GM19238 (cell line): ENCODE measurements at regions not wholly inside any gene's neighbourhood (a gene's known extent, or its start where the extent isn't known, plus 50 kb on each side); places are given as distances from the start of the nearest gene placed in this dataset.

Experiments used
- DNase-seq: peaks from one replicate; pipeline ENCODE4 v3.0.0; 2011; ENCODE audit warnings: low spot score; ENCODE audit not compliant: insufficient read length

DNA sequence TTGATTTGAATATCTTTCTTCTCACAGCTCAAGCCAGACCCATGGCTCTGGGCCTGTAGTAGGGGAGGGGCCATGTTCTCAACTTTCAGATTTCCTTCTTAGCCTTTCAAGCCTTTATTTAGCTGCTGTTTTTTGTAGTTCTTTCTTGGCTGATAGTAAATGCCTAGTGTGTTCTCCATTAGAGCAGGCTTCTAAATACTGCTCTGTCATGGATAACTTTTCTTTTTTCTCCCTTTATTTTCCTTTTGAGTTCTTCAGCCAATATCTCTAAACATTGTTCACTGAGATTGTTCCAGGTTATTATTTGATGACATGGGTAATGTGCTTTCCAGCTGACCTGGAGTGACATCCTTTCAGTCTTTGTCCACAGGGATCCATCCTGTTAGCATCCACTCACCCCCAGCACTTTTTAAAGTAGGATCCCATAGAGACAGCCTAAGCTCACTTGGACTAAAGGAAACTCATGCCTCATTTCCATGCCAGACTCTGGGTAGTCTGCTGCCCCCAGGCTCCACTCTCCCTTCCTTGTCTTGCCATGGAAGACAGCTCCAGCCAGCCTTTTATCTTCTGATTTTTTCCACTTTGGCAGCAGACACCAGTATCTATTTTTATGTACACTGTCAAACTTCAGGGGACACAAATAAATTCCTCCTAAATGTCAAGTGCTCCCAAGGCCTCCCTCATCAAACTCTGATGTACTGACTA, 645.6 kb downstream of the RNF144B start:
- no peak for DNase-seq

GRCh38 chr6:19033683-19034082, 646.5 kb downstream of the RNF144B start:
- no peak for DNase-seq

- no peak for DNase-seq
Observed at GRCh38 chr6:19034986-19035385, 647.8 kb downstream of the RNF144B start.

DNA sequence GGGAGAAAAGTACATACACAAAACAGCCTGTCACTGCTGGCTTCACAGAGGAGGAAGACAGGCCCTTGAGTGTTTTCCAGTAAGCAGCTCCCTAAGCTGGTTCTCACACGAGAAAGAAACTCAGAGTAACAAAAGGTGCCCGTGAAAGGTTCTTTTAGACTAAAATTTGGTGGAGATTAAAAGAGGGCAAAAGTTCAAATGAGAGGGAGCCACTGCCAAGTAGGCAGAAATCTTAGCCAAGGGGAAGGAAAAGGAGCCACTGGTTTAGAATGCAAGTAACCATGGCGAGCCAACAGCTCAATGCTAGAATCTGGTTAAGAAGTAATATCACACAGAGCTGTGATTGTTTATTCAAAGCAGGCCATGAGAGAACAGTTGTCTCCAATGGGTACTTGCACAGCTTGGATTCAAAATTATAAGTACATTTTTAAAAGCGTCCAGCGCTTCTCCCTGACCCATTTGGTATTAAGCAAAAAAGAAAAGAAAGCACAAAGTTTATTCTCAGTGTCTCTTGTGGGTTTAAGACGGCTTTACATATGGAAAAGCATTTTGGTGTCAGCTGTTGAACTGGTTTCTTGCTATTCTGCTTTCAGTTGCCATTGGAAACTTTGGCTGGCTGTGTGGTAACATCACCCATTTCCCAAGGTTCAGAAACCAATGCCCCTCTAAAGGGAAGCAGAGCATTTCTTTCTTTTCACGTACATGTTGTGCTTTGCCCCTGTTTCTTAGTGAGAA, 648.5 kb downstream of the RNF144B start:
- DNase-seq: no peak

DNA sequence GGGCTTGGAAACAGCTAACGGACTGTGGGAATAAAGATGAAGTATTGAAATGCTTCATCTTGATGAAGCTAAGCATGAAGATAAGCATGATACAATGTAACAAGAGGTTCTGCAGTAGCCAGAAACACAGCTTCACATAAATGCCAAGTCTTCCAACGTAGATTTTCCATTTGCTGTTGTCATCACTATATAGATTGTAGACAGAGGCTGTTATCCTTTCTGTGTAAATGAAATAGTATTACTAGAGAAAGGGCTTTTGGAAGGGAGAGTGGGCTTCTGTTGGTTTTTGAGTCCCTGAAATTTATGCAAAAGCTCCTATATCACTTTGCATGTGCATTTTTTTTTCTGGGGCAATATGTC, 649.0 kb downstream of the RNF144B start:
- DNase-seq: no peak

- no peak for DNase-seq
Observed at GRCh38 chr6:19037607-19038006, 650.5 kb downstream of the RNF144B start.

- DNase-seq: no peak
Observed at GRCh38 chr6:19039287-19039686, 652.1 kb downstream of the RNF144B start.

- DNase-seq: no peak
Observed at GRCh38 chr6:19041906-19042305, 654.8 kb downstream of the RNF144B start.

GRCh38 chr6:19042420-19042819, 655.3 kb downstream of the RNF144B start:
- no peak for DNase-seq

GRCh38 chr6:19050765-19051164, 663.6 kb downstream of the RNF144B start:
- no peak for DNase-seq

- DNase-seq: no peak
Observed at GRCh38 chr6:19052219-19052618, 665.1 kb downstream of the RNF144B start.

DNA sequence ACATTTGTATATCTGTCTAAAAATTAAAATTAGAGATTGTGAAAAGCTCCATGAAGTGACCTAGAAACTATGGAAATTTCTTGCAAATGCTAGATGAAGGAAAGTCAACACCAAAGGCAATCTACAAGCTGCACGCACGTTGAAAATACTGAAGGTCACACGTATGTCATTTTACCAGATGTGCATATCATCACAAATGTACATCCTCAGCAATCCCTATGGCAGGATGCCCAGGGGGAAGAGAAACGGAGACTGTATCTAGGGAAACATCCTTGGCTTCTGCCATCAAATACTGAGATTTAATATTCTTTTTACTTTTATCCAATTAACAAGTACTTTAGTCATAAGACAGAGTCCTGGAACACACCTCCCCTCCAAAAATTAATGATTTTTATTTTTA, 672.0 kb downstream of the RNF144B start:
- DNase-seq: no peak

DNA sequence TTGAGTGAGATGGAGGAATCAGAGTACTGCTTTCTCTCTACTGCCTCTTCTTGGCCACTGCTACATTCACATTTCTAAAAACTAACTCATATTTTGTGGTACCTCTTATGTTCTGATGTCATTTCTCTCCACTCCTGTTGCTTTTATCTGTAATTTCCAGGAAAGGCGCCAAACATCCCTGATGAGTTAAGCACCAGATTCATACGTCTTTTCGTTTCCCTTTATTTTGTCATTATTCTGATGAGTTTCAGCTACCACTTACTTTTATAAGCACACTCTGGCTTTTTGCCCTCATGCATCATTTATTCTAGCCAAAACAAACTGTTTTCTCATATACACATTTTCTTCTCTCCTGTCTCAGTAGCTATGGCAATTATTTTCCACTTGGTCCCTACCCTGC, 680.0 kb downstream of the RNF144B start:
- no peak for DNase-seq

DNA sequence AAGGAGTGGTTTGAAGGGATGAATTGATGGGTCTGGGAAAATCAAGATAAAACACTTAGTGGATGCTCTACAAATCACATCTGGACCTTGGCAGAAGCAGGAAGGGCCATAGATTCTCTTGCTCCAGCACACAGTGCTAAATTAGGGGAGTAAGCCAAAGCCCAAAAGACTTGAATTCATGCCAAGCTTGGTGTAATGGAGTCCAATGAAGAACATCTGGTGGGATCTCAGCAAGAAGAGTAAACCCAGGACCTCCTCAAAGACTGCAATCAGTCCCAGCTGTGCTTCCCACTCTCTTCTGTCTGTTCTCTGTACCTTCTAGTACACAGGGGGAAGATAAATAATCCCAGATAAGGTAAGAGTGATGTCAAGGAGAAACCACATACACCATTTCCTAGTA, 683.4 kb downstream of the RNF144B start:
- no peak for DNase-seq

GRCh38 chr6:19083801-19084200, 696.7 kb downstream of the RNF144B start:
- no peak for DNase-seq

GRCh38 chr6:19086480-19086879, 699.3 kb downstream of the RNF144B start:
- no peak for DNase-seq

- no peak for DNase-seq
Observed at GRCh38 chr6:19087296-19087695, 700.1 kb downstream of the RNF144B start.

DNA sequence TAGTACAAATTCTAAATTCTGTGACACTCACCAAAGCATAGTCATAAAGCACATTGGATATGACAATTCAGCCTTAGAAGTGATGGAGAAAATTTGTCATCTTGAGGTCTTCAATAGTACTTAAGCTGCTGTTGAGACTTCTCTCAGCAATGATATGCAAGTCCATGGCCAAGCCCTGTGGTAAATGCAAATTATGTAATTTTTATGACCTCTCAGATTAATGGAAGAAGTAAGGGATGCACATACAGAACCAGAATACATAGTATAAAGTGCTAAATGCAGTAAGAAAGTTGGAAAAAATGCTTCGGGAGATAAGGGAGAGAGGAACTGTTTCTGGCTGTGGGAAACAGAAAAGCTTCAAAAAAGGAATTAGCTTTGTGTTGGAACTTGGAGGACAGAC, 700.7 kb downstream of the RNF144B start:
- no peak for DNase-seq

DNA sequence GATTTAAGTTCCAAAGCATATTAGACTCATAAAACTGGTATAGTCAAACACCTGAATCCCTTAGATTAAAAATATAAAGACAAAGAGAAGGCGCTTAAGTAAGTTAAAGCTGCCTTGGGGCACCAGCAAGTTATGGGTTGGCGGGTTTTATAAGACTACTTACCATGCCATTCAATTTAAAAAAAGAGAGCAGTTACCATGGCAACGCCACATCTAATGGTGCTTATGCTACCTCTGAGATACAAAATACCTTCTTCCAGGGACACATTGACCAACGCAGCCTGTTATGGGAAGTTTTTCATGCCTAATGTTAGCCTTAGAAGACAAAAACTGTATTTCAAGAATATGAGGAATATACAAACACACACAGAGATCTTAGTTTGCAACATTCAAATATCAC, 713.6 kb downstream of the RNF144B start:
- DNase-seq: no peak

GRCh38 chr6:19102936-19103335, 715.8 kb downstream of the RNF144B start:
- DNase-seq: no peak

DNA sequence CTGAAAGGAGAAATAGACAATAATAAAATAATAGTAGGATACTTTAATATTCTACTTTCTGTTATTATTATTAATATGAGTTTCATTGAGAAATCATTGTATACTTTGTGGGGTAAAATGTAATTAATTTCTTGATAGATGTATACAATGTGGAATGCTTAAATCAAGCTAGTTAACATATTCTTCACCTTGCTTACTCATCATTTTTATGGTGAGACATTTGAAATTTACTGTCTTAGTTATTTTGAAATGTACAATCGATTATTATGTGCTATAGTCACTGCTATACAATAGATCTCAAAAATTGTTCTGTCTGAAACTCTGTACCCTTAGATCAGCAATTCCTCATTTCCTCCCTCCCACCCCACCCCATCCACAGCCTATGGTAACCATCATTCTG, 720.3 kb downstream of the RNF144B start:
- DNase-seq: no peak

DNA sequence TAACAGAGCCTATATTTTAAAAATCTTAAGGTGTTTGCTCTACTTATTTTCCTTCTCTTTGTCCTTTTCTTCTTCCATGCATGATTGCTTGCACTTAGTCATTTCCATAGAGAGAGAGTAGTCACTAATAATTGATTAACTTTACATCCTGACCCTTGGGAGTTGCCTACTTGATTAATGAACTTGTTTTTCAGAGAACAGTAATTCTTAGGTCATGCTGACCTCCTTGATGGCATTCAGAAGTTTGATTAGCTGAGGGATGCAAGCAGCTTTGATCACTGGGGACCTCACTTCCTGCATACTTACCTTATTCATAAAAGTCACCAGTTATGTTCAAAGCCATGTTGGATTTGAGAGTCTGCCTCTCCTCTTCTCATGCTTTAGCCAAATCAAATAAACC, 715.6 kb upstream of the ID4 start:
- no peak for DNase-seq

GRCh38 chr6:19127081-19127480, 710.1 kb upstream of the ID4 start:
- no peak for DNase-seq
